Neural cell (in vitro differentiated cells): ENCODE measurements at regions not wholly inside any gene's neighbourhood (a gene's known extent, or its start where the extent isn't known, plus 50 kb on each side); places are given as distances from the start of the nearest gene placed in this dataset.

Experiments
- H2AFZ ChIP-seq: fragments of 200-600, 300-800 bp; sonication (generic), shearing (Covaris generic); 2 replicates; pipeline ENCODE4 v1.6.0; 2014; ENCODE audit warnings: low read depth, mild to moderate bottlenecking, antibody characterized with exemption, low read length, moderate library complexity
- H3F3A ChIP-seq: fragments of 200-600 bp; shearing (Covaris generic); 2 replicates; pipeline ENCODE4 v1.6.1; 2016; ENCODE audit warnings: mild to moderate bottlenecking, moderate library complexity, mixed read lengths, antibody characterized with exemption, low read length; ENCODE audit not compliant: insufficient read depth, poor library complexity, severe bottlenecking
- H3K27ac ChIP-seq: fragments of 200-600, 300-800 bp; sonication (generic), shearing (Covaris generic); 2 replicates; pipeline ENCODE4 v1.5.1; 2014; ENCODE audit warnings: mild to moderate bottlenecking, low read length, moderate library complexity
- H3K27me3 ChIP-seq: fragments of 300-800, 200-600 bp; sonication (generic), shearing (Covaris generic); 2 replicates; pipeline ENCODE4 v1.6.0; 2014; ENCODE audit warnings: mild to moderate bottlenecking, low read depth, low read length, moderate library complexity; ENCODE audit not compliant: insufficient read depth
- H3K36me3 ChIP-seq: fragments of 300-800, 200-600 bp; sonication (generic), shearing (Covaris generic); 2 replicates; pipeline ENCODE4 v1.5.1; 2014; ENCODE audit warnings: mild to moderate bottlenecking, antibody characterized with exemption, low read length, moderate library complexity; ENCODE audit not compliant: insufficient read depth
- H3K4me2 ChIP-seq: fragments of 300-800, 200-600 bp; sonication (generic), shearing (Covaris generic); 2 replicates; pipeline ENCODE4 v1.6.0; 2014; ENCODE audit warnings: mild to moderate bottlenecking, low read length
- H3K4me3 ChIP-seq: fragments of 300-800, 200-600 bp; sonication (generic), shearing (Covaris generic); 2 replicates; pipeline ENCODE4 v1.5.1; 2014; ENCODE audit warnings: mild to moderate bottlenecking, low read length, moderate library complexity
- H3K79me2 ChIP-seq: fragments of 200-600 bp; shearing (Covaris generic); replicated peaks from 2 replicates; pipeline ENCODE4 v1.6.0; 2014; ENCODE audit warnings: mild to moderate bottlenecking, low read length, moderate library complexity; ENCODE audit not compliant: insufficient read depth
- H3K9ac ChIP-seq: fragments of 300-800, 200-600 bp; sonication (generic), shearing (Covaris generic); 2 replicates; pipeline ENCODE4 v1.6.1; 2016; ENCODE audit warnings: mild to moderate bottlenecking, low read length, mixed read lengths
- H3K9me2 ChIP-seq: fragments of 200-600 bp; shearing (Covaris generic); 2 replicates; pipeline ENCODE4 v1.6.1; 2016; ENCODE audit warnings: mild to moderate bottlenecking, low read length, mixed read lengths; ENCODE audit not compliant: insufficient read depth
- H3K9me3 ChIP-seq: fragments of 200-600, 300-800 bp; sonication (generic), shearing (Covaris generic); 2 replicates; pipeline ENCODE4 v1.6.1; 2016; ENCODE audit warnings: mild to moderate bottlenecking, mixed run types, low read length, moderate library complexity, mixed read lengths
- H4K20me1 ChIP-seq: fragments of 200-600 bp; shearing (Covaris generic); 2 replicates; pipeline ENCODE4 v1.6.1; 2016; ENCODE audit warnings: mild to moderate bottlenecking, mixed run types; ENCODE audit not compliant: insufficient read depth
- CTCF ChIP-seq: fragments of 450-650 bp; IDR thresholded peaks from 2 replicates; pipeline ENCODE4 v1.5.1; 2014; ENCODE audit warnings: antibody characterized with exemption, mild to moderate bottlenecking, moderate library complexity; ENCODE audit not compliant: poor library complexity, severe bottlenecking
- EP300 ChIP-seq: fragments of 450-650 bp; conservative IDR thresholded peaks from 2 replicates; pipeline ENCODE4 v1.6.1; 2014; ENCODE audit warnings: antibody characterized with exemption, mild to moderate bottlenecking, moderate library complexity; ENCODE audit not compliant: poor library complexity, severe bottlenecking
- EZH2 ChIP-seq: fragments of 200-600, 300-800 bp; shearing (Covaris generic), sonication (generic); IDR thresholded peaks from 2 replicates; pipeline ENCODE4 v1.6.1; 2014; ENCODE audit warnings: antibody characterized with exemption, low read length, borderline replicate concordance, mild to moderate bottlenecking; ENCODE audit not compliant: insufficient read depth, poor library complexity, severe bottlenecking
- MXI1 ChIP-seq: fragments of 450-650 bp; conservative IDR thresholded peaks from 2 replicates; pipeline ENCODE4 v1.6.1; 2014; ENCODE audit warnings: antibody characterized with exemption, mild to moderate bottlenecking; ENCODE audit not compliant: poor library complexity, severe bottlenecking
- POLR2AphosphoS5 ChIP-seq: IDR thresholded peaks from 2 replicates; pipeline ENCODE4 v1.6.1; 2012
- RAD21 ChIP-seq: fragments of 450-650 bp; conservative IDR thresholded peaks from 2 replicates; pipeline ENCODE4 v1.6.1; 2014; ENCODE audit warnings: antibody characterized with exemption, mild to moderate bottlenecking, moderate library complexity
- REST ChIP-seq: IDR thresholded peaks from 2 replicates; pipeline ENCODE4 v1.6.1; 2012; ENCODE audit warnings: borderline replicate concordance
- TAF1 ChIP-seq: IDR thresholded peaks from 2 replicates; pipeline ENCODE4 v1.6.1; 2012; ENCODE audit warnings: low read depth

- no peak overlapping the region for H3K4me2 ChIP-seq
- no peak overlapping the region for H2AFZ ChIP-seq
- H3K4me3 ChIP-seq, result no peak overlapping the region
- H4K20me1 ChIP-seq, result no peaks in the 10 kb centered on the region
- H3K27me3 ChIP-seq, result no peaks in the 10 kb centered on the region
- no peaks in the 10 kb centered on the region for H3K36me3 ChIP-seq
- no peak overlapping the region for H3K9ac ChIP-seq
- H3K79me2 ChIP-seq, result no peaks in the 10 kb centered on the region
- no peaks in the 10 kb centered on the region for H3F3A ChIP-seq
- TF ChIP-seq MXI1 (no peak), RAD21 (no peak), EP300 (no peak), EZH2 (no peak), TAF1 (no peak)
- H3K9me3 ChIP-seq, result no peaks in the 10 kb centered on the region
- no peak overlapping the region for H3K27ac ChIP-seq
- H3K9me2 ChIP-seq, result no peaks in the 10 kb centered on the region
These were observed 159.0 kb downstream of the BARHL2 start for GRCh38 chr1:90558126-90558525.

- Histone ChIP-seq H3K27me3 (no peaks in the 10 kb centered on the region), H3K27ac (no peak overlapping the region), H3K9me3 (no peaks in the 10 kb centered on the region), H3K9me2 (no peaks in the 10 kb centered on the region), H2AFZ (no peak overlapping the region), H3F3A (no peaks in the 10 kb centered on the region), H3K4me3 (no peak overlapping the region), H4K20me1 (no peaks in the 10 kb centered on the region), H3K36me3 (no peaks in the 10 kb centered on the region), H3K4me2 (no peak overlapping the region), H3K9ac (no peak overlapping the region), H3K79me2 (no peaks in the 10 kb centered on the region)
- no peak for TF ChIP-seq RAD21
- TF ChIP-seq TAF1, result no peak
- TF ChIP-seq EP300, result no peak
- no peak for TF ChIP-seq EZH2
- TF ChIP-seq CTCF, result no peak
- no peak for TF ChIP-seq MXI1
These were observed 159.4 kb downstream of the BARHL2 start for GRCh38 chr1:90557706-90558105.

GRCh38 chr1:90550626-90551406 lies 166.3 kb downstream of the BARHL2 start:
- Histone ChIP-seq H3K4me3 (no peak overlapping the region), H3F3A (no peaks in the 10 kb centered on the region), H3K9me2 (no peaks in the 10 kb centered on the region), H3K27me3 (no peaks in the 10 kb centered on the region), H4K20me1 (no peaks in the 10 kb centered on the region), H3K27ac (no peak overlapping the region), H3K4me2 (no peak overlapping the region), H3K9me3 (no peaks in the 10 kb centered on the region), H2AFZ (no peak overlapping the region), H3K79me2 (no peaks in the 10 kb centered on the region), H3K9ac (no peak overlapping the region), H3K36me3 (no peaks in the 10 kb centered on the region)
- TF ChIP-seq CTCF, result peak; percentile 37
- no peak for TF ChIP-seq EP300
- TF ChIP-seq MXI1, result no peak
- no peak for TF ChIP-seq REST
- TF ChIP-seq POLR2AphosphoS5, result no peak
- TF ChIP-seq RAD21, result peak; percentile 17
